NCI-H446 (cell line): ENCODE measurements at regions not wholly inside any gene's neighbourhood (a gene's known extent, or its start where the extent isn't known, plus 50 kb on each side); places are given as distances from the start of the nearest gene placed in this dataset.

Experiments
- DNase-seq, 2 experiments: peaks; one replicate each; lab custom pipeline; 2025; lab: John Stamatoyannopoulos, UW

GRCh38 chr2:64317707-64318475 is 136.1 kb upstream of the LGALSL start:
- no peak for DNase-seq

- no peak for DNase-seq
Measured at GRCh38 chr2:64318476-64318748, 135.6 kb upstream of the LGALSL start.

DNA sequence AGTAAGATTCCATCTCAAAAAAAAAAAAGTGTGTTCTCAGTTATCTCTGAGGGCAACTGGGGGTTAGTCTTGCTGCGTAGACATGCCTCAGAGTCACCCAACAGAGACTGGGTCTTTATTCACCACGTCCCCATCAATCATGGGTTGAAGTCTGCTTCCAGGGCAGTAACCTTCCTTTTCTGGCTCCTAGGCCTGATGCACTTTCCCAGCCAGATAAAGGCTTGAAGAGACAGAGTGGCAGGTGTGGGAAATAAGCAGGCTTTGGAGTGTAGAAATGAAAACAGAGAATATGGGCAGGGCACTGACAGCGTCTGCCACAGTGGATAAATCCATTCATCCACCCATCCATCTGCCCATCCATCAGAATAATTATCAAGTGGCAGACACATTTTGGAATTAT is 134.1 kb upstream of the LGALSL start:
- DNase-seq: no peak

- DNase-seq: no peak
Measured at GRCh38 chr2:64322433-64322832, 131.5 kb upstream of the LGALSL start.

DNA sequence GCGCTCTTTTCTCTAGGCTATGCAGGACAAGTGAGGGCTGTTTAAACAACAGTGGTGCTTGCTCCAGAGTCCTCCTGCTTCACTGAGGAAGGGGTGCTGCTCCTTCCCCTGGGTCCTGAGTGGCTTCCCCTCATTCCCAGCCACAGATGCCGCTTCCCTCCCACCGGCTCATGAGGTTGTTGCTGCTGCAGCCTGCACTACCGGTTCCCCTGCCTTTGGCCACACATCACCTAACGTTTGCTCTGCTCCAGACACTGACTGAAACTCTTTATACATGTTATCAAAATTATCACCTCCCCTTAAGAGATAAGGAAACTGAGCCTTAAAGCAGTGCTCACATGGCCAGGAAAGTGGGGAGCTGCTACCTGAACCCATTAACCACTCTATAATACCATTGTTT is 130.8 kb upstream of the LGALSL start:
- no peak for DNase-seq

DNA sequence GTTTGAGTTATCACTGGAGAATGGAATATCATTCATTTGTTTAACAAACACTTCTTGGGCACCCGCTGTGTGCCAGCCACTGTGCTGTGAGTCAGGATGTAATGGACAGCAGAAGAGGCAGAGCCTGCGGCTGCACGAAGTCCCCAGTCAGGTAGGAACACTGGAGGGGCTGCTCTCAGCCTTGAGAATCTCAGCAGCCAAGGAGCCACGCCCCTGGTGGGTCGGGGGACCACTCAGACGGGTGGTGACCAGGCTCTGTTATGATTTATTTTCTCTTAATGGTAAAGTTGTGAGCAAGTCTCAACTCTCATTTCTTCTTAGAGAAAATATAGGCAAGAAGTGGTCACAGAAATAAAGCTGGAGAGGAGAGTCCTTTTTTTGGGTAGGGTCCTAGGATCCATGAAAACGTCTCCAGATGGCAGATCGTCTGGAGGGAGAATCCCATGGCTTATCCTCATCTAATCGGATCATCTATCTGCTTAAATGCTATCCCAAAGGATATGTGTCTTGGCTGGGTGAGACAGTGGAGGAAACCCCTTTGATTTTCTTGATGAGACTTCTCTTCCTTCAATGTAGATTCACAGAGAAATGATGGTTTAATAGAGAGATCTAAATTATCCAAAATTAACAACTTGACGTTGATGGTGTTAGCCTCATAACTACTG is 129.1 kb upstream of the LGALSL start:
- DNase-seq: no peak

DNA sequence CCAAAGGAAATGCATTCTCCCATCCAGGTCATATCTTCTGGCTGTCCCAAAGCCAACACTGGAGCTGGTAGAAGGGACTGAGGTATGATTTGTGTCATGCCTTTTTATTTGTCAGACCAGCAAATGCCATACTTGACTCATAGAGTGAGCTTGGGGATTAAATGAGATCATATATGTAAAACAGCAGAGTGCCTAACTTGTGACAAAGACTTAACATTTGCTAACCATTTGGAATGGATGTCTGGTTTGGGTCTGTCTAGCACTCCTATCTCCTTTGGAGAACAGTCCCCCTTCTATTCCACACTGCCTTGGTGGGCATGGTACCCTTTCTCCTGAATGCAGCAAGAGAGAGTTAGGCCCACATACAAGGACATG is 128.5 kb upstream of the LGALSL start:
- DNase-seq: no peak

- DNase-seq: no peak
Measured at GRCh38 chr2:64325852-64326577, 127.9 kb upstream of the LGALSL start.

DNA sequence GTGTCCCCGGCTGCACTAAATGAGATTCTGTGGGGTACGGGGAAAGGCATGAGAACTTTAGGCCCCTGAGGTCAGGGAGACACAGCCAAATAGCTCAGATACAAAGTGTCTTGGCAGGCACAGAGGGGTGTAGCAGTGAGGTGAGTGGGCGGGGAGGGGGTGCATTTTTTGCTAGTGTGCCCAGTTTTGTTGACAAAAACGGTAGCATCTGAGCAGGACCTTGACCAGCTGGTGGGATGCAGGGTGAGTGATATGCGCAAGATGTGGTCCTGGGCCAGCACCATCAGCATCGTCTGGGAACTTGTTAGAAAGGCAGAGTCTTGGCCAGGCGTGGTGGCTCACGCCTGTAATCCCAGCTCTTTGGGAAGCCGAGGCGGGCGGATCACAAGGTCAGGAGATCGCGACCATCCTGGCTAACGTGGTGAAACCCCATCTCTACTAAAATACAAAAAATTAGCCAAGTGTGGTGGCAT is 127.3 kb upstream of the LGALSL start:
- DNase-seq: no peak

DNA sequence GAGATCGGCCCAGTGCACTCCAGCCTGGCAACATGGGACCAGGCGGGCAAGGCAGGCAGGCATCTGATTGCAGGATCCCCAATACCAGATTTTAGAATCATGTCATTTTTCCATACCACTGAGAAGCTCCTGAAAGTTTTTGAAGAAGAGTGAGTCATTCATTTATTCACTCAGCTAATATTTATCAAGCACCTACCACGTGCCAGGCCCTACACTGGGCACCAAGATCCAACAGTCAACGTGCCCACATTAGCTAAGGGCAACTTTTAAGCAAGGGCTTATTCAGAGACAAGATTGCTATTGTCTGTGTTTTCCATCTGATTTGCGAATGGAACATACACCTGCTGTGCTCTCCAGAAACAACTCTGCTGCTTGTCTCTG is 126.8 kb upstream of the LGALSL start:
- DNase-seq: no peak

DNA sequence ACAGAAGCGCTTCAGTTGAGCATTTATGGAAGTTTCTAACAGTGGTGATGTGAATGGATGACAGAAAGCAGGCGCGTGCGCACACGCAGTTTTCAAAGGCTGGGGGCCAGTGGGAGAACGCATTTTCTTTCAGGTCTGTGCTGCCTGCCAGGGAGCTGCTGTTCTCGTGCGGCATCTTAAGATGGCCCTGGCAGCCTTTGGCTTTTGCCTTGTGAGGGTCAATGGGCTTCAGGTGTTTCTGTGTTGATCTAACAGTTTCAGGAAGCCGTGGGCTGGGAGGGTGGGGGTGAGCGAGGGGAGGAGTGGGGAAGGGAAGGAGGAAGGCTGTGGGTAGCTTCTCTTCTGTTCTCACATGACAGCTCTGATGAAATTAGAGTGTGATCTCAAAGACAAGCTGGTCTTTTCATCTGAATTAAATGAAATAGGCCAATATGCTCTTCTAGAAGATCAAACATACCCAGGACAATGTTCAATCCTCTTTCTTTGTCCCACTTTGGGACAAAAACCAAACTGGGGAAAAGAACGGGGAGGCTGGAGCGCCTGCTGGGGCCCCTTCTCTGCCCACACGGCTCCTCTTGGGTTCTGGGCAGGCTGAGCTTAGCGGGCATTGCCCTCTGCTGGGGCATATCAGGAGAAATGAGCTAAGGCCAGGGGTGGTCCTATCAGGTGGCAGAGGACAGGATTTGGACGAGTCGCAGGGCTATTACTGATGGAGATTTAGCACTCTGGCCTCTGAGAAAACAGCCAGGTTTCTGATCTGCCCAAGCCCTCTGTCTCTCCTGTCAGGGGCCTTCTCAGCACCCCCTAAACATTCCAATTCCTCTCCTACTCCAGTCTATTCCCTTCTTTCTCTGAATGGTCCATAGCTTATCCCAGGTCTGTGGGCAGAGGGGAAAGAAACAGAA is 126.2 kb upstream of the LGALSL start:
- peak in 1 of 2 experiments; percentile 17 for DNase-seq

- no peak for DNase-seq
Measured at GRCh38 chr2:64328415-64328722, 125.6 kb upstream of the LGALSL start.

- no peak for DNase-seq
Measured at GRCh38 chr2:64328756-64329155, 125.2 kb upstream of the LGALSL start.

DNA sequence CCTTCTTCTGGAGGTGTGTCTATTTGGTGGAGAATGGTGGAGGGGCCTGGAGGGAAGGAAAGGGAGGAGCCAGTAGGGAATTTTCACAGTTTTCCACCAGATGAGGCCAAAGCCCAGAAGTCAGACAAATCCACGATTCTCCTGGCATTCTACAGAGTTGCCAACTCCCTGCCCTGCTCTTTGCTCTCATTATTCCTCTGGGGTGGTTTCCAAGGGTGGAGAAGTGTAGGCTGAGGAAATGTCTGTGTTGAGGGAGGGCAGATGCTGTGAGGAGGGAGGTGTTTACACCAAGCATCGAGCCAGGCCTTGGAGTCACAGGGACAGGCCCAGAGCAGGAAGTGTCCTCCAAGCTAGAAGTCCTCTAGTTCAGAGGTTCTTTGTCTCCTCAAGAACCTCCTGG is 124.1 kb upstream of the LGALSL start:
- DNase-seq: no peak

- DNase-seq: peak; percentile 28 to 89
Measured at GRCh38 chr2:64330281-64331113, 123.5 kb upstream of the LGALSL start.

DNA sequence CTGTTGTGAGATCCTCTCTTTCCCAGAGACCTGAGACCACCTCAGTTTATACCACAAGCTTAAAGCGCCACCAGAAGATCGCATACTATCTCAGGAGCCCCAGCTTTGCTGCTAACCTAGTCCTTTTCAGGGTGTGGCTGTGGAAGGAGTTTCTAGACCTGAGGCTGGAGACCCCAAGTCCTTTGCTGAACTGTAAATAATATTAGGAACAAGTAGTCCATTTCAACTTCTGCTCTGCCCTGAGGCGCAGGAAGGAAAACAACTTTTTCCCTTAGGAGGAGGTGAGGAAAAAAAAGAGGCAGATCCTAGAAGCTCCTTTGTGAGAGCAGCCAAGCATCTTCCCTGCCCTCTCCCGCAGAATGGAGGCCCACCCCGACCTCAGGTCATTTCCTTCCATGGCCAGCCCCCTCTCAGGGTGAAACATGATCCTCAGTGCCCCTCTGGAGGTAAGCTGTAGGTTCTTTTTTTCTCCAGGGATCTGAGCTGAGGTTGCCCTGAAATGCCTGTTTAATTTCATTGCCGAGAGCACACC is 122.8 kb upstream of the LGALSL start:
- no peak for DNase-seq

GRCh38 chr2:64331849-64332699 is 121.9 kb upstream of the LGALSL start:
- DNase-seq: no peak

DNA sequence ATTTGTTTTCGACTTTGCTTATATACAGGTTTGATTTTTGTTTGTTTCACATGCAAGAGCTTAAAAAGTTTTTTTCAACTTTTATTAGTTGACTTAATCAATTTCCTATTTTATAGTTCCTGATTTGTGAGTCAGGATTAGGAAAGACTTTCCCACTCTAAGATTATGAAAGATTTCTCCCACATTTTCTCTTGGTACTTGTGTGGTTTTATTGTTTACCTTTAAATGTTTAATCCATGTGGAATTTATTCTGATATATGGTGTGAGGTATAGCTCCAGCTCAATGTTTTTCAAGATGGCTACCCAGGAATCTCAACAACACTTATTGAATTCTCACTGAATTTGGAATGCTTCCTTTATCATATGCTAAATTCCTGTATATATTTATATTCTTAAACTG is 117.8 kb upstream of the LGALSL start:
- DNase-seq: no peak

DNA sequence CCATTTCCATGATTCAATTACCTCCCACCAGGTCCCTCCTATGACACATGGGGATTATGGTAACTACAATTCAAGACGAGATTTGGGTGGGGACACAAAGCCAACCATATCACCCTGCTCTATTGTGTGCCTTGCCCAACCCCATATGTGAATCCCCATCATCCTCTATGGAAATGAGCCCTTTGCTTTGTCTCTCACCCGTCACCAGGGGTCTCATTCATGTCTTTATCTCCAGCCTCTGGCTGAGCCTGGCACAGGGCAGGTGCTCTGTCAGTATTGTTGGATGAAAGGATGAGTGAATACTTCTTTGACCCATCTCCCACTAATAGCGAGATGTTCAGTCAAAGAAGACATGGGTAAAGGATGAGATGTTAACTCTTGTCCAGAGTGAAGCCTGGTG is 116.6 kb upstream of the LGALSL start:
- DNase-seq: no peak

DNA sequence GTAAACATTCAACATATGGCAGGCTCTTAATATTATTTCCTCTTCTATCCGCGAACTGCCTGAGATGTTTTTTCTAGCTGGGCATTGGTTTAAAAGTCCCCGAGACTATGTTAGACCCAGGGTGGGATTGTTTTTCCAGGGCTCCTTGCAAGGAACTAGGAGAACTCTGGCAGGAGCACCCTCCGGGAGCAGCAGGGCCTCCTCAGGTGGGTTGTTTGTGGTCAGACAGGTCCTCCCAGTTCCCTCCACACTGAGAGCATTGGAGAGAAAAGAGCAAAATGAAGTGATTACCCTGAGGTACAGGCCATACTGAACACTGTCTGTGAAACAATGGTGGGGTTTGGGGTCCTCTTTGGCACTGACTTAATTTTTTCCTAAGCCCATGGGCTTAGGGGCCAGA is 115.9 kb upstream of the LGALSL start:
- no peak for DNase-seq
